ENCODE measurements at regions not wholly inside any gene's neighbourhood (a gene's known extent, or its start where the extent isn't known, plus 50 kb on each side); places are given as distances from the start of the nearest gene placed in this dataset.

DNA sequence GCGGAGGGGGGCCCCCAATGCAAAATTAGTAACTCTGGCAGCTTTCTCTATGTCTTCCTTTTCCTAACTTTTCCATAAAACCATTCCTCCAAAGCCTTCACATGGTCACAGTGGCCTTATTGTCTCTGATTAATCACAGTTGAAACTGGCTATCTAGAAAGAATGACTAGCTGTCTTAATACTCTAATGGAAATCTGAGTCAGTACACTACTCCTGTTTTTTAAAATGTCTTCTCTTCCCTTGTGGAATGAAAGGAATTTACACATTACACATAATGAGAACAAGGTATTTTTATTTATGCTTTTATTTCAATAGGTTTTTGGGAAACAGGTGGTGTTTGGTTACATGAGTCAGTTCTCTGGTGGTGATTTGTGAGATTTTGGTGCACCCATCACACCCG is 66.3 kb upstream of the PUDP start:
- Histone ChIP-seq H3K27me3 (ENCODE audit: insufficient read depth, low read length) (no peaks in the 10 kb centered on the region), H3K9me3 (ENCODE audit: low read length) (no peaks in the 10 kb centered on the region), H3K4me2 (ENCODE audit: low read length) (no peak overlapping the region), H3K27ac (ENCODE audit: low read depth, low read length, poor library complexity, severe bottlenecking) (no peak overlapping the region), H3K36me3 (ENCODE audit: insufficient read depth, low read length) (no peaks in the 10 kb centered on the region), H3K4me1 (ENCODE audit: insufficient read depth, low read length, severe bottlenecking) (peaks cover 28% of the 10 kb centered on the region), H3K4me3 (ENCODE audit: low read depth, low read length, poor library complexity, severe bottlenecking) (no peak overlapping the region), H3F3A (ENCODE audit: insufficient read depth, low read length) (no peaks in the 10 kb centered on the region), H2AFZ (ENCODE audit: low read length) (no peak overlapping the region), H3K9me2 (ENCODE audit: low read depth, low read length) (no peaks in the 10 kb centered on the region), H3K9ac (ENCODE audit: low read length) (no peak overlapping the region), H3K79me2 (ENCODE audit: insufficient read depth, low read length) (no peaks in the 10 kb centered on the region), H4K20me1 (ENCODE audit: insufficient read depth, low read length) (no peaks in the 10 kb centered on the region)
- TF ChIP-seq, protein P1, sequence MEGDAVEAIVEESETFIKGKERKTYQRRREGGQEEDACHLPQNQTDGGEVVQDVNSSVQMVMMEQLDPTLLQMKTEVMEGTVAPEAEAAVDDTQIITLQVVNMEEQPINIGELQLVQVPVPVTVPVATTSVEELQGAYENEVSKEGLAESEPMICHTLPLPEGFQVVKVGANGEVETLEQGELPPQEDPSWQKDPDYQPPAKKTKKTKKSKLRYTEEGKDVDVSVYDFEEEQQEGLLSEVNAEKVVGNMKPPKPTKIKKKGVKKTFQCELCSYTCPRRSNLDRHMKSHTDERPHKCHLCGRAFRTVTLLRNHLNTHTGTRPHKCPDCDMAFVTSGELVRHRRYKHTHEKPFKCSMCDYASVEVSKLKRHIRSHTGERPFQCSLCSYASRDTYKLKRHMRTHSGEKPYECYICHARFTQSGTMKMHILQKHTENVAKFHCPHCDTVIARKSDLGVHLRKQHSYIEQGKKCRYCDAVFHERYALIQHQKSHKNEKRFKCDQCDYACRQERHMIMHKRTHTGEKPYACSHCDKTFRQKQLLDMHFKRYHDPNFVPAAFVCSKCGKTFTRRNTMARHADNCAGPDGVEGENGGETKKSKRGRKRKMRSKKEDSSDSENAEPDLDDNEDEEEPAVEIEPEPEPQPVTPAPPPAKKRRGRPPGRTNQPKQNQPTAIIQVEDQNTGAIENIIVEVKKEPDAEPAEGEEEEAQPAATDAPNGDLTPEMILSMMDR (IDR thresholded peaks at IDR 0.05; ENCODE audit: low read length) = no peak
- TF ChIP-seq EZH2 (IDR thresholded peaks at IDR 0.05; ENCODE audit: borderline replicate concordance, low read length) = no peak

DNA sequence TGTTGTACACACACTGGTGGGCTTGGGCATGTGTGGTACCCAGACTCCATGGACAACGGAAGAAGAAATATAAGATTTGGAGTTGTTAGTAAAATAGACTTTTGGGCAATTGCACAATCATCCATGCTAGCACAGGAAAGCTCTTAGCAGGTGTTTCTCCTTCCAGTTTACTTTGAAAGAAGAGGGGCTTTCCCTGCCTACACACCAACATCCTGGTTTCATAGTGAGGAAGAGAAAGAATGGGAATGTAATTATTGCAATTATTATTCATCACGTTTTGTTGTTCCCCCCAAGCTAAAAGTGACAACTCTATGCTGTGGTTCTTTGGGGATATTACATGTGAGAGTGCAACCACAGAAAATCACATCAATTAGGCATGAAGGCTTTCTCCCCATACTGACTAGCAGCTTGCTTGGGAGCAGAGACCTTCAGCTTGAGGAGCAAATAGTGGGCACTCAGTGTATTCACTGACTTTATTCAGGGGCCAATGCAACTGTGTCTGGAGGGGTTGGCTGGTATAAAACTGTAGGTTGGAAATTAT is 57.2 kb upstream of the PUDP start:
- Histone ChIP-seq H4K20me1 (ENCODE audit: insufficient read depth, low read length) (no peaks in the 10 kb centered on the region), H3K27ac (ENCODE audit: low read depth, low read length, poor library complexity, severe bottlenecking) (no peak overlapping the region), H2AFZ (ENCODE audit: low read length) (no peak overlapping the region), H3K79me2 (ENCODE audit: insufficient read depth, low read length) (no peaks in the 10 kb centered on the region), H3K4me1 (ENCODE audit: insufficient read depth, low read length, severe bottlenecking) (no peaks in the 10 kb centered on the region), H3F3A (ENCODE audit: insufficient read depth, low read length) (no peaks in the 10 kb centered on the region), H3K36me3 (ENCODE audit: insufficient read depth, low read length) (no peaks in the 10 kb centered on the region), H3K27me3 (ENCODE audit: insufficient read depth, low read length) (no peaks in the 10 kb centered on the region), H3K9me2 (ENCODE audit: low read depth, low read length) (no peaks in the 10 kb centered on the region), H3K9ac (ENCODE audit: low read length) (no peak overlapping the region), H3K4me2 (ENCODE audit: low read length) (no peak overlapping the region), H3K9me3 (ENCODE audit: low read length) (no peaks in the 10 kb centered on the region), H3K4me3 (ENCODE audit: low read depth, low read length, poor library complexity, severe bottlenecking) (no peak overlapping the region)
- TF ChIP-seq, protein P1 (IDR thresholded peaks at IDR 0.05; ENCODE audit: low read length) = no peak
- no peak for TF ChIP-seq EZH2 (IDR thresholded peaks at IDR 0.05; ENCODE audit: borderline replicate concordance, low read length)

DNA sequence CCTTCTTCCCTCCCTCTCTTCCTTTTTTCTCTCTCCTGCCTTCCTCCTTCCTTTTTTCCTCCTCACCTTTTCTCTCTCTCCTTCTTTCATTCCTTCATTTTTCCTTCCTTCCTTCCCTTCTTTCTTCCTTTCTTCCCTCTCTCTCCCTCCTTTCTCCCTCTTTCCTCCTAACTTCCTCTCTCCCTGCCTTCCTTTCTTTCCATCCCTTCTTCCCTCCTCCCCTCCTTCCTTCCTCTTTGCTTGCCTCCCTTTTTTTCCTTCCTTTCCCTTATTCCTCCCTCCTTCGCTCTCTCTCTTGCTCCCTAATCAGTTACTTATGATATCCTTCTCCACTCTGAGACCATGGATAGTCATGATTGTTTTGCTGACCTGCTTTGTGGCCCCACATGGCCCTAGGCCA is 56.7 kb upstream of the PUDP start:
- H4K20me1 ChIP-seq (ENCODE audit: insufficient read depth, low read length) = no peaks in the 10 kb centered on the region
- no peaks in the 10 kb centered on the region for H3K9me3 ChIP-seq (ENCODE audit: low read length)
- H2AFZ ChIP-seq (ENCODE audit: low read length) = no peak overlapping the region
- no peak overlapping the region for H3K27ac ChIP-seq (ENCODE audit: low read depth, low read length, poor library complexity, severe bottlenecking)
- H3K36me3 ChIP-seq (ENCODE audit: insufficient read depth, low read length) = no peaks in the 10 kb centered on the region
- no peak overlapping the region for H3K9ac ChIP-seq (ENCODE audit: low read length)
- no peaks in the 10 kb centered on the region for H3K4me1 ChIP-seq (ENCODE audit: insufficient read depth, low read length, severe bottlenecking)
- H3F3A ChIP-seq (ENCODE audit: insufficient read depth, low read length) = no peaks in the 10 kb centered on the region
- no peak overlapping the region for H3K4me3 ChIP-seq (ENCODE audit: low read depth, low read length, poor library complexity, severe bottlenecking)
- no peak overlapping the region for H3K4me2 ChIP-seq (ENCODE audit: low read length)
- TF ChIP-seq EZH2 (IDR thresholded peaks at IDR 0.05; ENCODE audit: borderline replicate concordance, low read length) = no peak
- TF ChIP-seq, protein P1 (IDR thresholded peaks at IDR 0.05; ENCODE audit: low read length) = no peak
- no peaks in the 10 kb centered on the region for H3K79me2 ChIP-seq (ENCODE audit: insufficient read depth, low read length)
- H3K27me3 ChIP-seq (ENCODE audit: insufficient read depth, low read length) = no peaks in the 10 kb centered on the region
- H3K9me2 ChIP-seq (ENCODE audit: low read depth, low read length) = no peaks in the 10 kb centered on the region
